ENCODE measurements at regions not wholly inside any gene's neighbourhood (a gene's known extent, or its start where the extent isn't known, plus 50 kb on each side); places are given as distances from the start of the nearest gene placed in this dataset.

DNA sequence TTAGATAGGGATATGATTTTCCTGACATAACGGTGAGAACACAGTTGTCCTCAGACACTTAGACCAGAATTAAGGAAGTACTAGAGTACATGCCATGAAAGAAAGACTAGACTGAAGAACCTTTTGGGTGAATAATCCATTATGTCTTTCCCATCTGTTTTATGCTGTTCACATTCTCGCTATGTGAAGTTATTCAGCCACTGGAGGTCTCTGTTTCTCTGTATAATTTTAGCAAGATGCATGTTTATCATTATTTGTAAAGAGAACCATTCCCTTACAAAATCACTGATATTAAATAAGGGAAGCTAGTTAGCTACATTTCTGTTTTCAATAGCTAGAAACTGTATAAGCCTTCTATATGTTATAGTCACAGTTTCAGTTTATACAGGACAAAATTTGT, 391.9 kb downstream of the CD109 start:
- TF ChIP-seq POLR2A (IDR thresholded peaks at IDR 0.05) (no peak), EP300 (IDR thresholded peaks at IDR 0.05) (no peak)
- TF ChIP-seq, protein P1, sequence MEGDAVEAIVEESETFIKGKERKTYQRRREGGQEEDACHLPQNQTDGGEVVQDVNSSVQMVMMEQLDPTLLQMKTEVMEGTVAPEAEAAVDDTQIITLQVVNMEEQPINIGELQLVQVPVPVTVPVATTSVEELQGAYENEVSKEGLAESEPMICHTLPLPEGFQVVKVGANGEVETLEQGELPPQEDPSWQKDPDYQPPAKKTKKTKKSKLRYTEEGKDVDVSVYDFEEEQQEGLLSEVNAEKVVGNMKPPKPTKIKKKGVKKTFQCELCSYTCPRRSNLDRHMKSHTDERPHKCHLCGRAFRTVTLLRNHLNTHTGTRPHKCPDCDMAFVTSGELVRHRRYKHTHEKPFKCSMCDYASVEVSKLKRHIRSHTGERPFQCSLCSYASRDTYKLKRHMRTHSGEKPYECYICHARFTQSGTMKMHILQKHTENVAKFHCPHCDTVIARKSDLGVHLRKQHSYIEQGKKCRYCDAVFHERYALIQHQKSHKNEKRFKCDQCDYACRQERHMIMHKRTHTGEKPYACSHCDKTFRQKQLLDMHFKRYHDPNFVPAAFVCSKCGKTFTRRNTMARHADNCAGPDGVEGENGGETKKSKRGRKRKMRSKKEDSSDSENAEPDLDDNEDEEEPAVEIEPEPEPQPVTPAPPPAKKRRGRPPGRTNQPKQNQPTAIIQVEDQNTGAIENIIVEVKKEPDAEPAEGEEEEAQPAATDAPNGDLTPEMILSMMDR (IDR thresholded peaks at IDR 0.05): no peak

Data from upper lobe of left lung (tissue), 4 donors.